ENCODE measurements at regions not wholly inside any gene's neighbourhood (a gene's known extent, or its start where the extent isn't known, plus 50 kb on each side); places are given as distances from the start of the nearest gene placed in this dataset.

GRCh38 chr11:116276051-116277044 lies 496.4 kb downstream of the BUD13 start:
- TF ChIP-seq POLR2A (IDR thresholded peaks at IDR 0.05; ENCODE audit: low read length) = no peak
- no peak for TF ChIP-seq GATA1 (IDR thresholded peaks at IDR 0.05; ENCODE audit: low read depth, low read length)

All from erythroblast (primary cell).